ENCODE measurements at regions not wholly inside any gene's neighbourhood (a gene's known extent, or its start where the extent isn't known, plus 50 kb on each side); places are given as distances from the start of the nearest gene placed in this dataset.

- 53 to 66% methylated on average over 2 of the region's 2 CpGs for WGBS, 2 donors
- H3K9me3 ChIP-seq = no peaks in the 10 kb centered on the region
- H3K4me1 ChIP-seq = no peaks in the 10 kb centered on the region
- no peak for DNase-seq
- no peak overlapping the region for H3K27ac ChIP-seq
- no peak for FAIRE-seq
- H3K27me3 ChIP-seq = no peaks in the 10 kb centered on the region
- intact Hi-C loops (cut with DNase I) = no loop called here
- no peak overlapping the region for H3K4me3 ChIP-seq
- no peaks in the 10 kb centered on the region for H3K36me3 ChIP-seq
- no peak for ATAC-seq
- no peak for TF ChIP-seq CTCF (IDR thresholded peaks at IDR 0.05)
These were observed 335.2 kb upstream of the LRATD1 start for GRCh38 chr2:14297340-14297739.

GRCh38 chr2:14297906-14298305 is 334.6 kb upstream of the LRATD1 start:
- H3K9me3 ChIP-seq = no peaks in the 10 kb centered on the region
- ATAC-seq = no peak
- no peak overlapping the region for H3K27ac ChIP-seq
- no peaks in the 10 kb centered on the region for H3K36me3 ChIP-seq
- no peak for FAIRE-seq
- no peaks in the 10 kb centered on the region for H3K27me3 ChIP-seq
- DNase-seq = no peak
- no peak for TF ChIP-seq CTCF (IDR thresholded peaks at IDR 0.05)
- no peak overlapping the region for H3K4me3 ChIP-seq
- H3K4me1 ChIP-seq = no peaks in the 10 kb centered on the region
- WGBS, 2 donors = 85 to 96% methylated on average over 1 of the region's 1 CpG
- intact Hi-C loops (cut with DNase I) = no loop called here

GRCh38 chr2:14301331-14301730 is 331.2 kb upstream of the LRATD1 start:
- no peak for FAIRE-seq
- TF ChIP-seq CTCF (IDR thresholded peaks at IDR 0.05) = no peak
- Histone ChIP-seq H3K36me3 (no peaks in the 10 kb centered on the region), H3K9me3 (no peaks in the 10 kb centered on the region), H3K27me3 (no peaks in the 10 kb centered on the region), H3K27ac (no peak overlapping the region), H3K4me1 (no peaks in the 10 kb centered on the region), H3K4me3 (no peak overlapping the region)
- ATAC-seq = no peak
- intact Hi-C loops (cut with DNase I) = no loop called here
- no peak for DNase-seq
- whole genome bisulfite sequencing, 2 donors = 86 to 92% methylated on average over 2 of the region's 2 CpGs

- Histone ChIP-seq H3K4me1 (no peaks in the 10 kb centered on the region), H3K27ac (no peak overlapping the region), H3K27me3 (no peaks in the 10 kb centered on the region), H3K4me3 (no peak overlapping the region), H3K36me3 (no peaks in the 10 kb centered on the region), H3K9me3 (no peaks in the 10 kb centered on the region)
- no peak for TF ChIP-seq CTCF (IDR thresholded peaks at IDR 0.05)
- WGBS, 2 donors = 88 to 93% methylated on average over 3 of the region's 3 CpGs
- DNase-seq (no peak), FAIRE-seq (no peak), ATAC-seq (no peak)
- intact Hi-C loops (cut with DNase I) = no loop called here
These were observed 329.0 kb upstream of the LRATD1 start for GRCh38 chr2:14303366-14304115.

GRCh38 chr2:14304326-14304725 is 328.2 kb upstream of the LRATD1 start:
- FAIRE-seq (no peak), ATAC-seq (no peak), DNase-seq (no peak)
- Histone ChIP-seq H3K4me1 (no peaks in the 10 kb centered on the region), H3K27me3 (no peaks in the 10 kb centered on the region), H3K4me3 (no peak overlapping the region), H3K27ac (no peak overlapping the region), H3K9me3 (no peaks in the 10 kb centered on the region), H3K36me3 (no peaks in the 10 kb centered on the region)
- TF ChIP-seq CTCF (IDR thresholded peaks at IDR 0.05) = no peak
- intact Hi-C loops (cut with DNase I) = no loop called here

Measured in pancreas (tissue), 10 donors.